ENCODE measurements at regions not wholly inside any gene's neighbourhood (a gene's known extent, or its start where the extent isn't known, plus 50 kb on each side); places are given as distances from the start of the nearest gene placed in this dataset.

GRCh38 chr12:31225656-31226535 lies 100.1 kb downstream of the SINHCAF start:
- Histone ChIP-seq H3K4me3 (no peak overlapping the region), H3K36me3 (no peaks in the 10 kb centered on the region), H3K9me3 (no peaks in the 10 kb centered on the region), H3K4me1 (ENCODE audit: control insufficient read depth in 1 of 2, low read depth in 2 of 2) (peaks cover 8 to 12% of the 10 kb centered on the region in 2 donors), H3K27ac (no peak overlapping the region), H3K27me3 (replicated peaks; ENCODE audit: insufficient read depth) (no peaks in the 10 kb centered on the region)
- ATAC-seq (ENCODE audit: insufficient number of reproducible peaks, low FRiP score, low read depth): no peak
- DNase-seq (ENCODE audit: low spot score): no peak
- TF ChIP-seq, protein P1, sequence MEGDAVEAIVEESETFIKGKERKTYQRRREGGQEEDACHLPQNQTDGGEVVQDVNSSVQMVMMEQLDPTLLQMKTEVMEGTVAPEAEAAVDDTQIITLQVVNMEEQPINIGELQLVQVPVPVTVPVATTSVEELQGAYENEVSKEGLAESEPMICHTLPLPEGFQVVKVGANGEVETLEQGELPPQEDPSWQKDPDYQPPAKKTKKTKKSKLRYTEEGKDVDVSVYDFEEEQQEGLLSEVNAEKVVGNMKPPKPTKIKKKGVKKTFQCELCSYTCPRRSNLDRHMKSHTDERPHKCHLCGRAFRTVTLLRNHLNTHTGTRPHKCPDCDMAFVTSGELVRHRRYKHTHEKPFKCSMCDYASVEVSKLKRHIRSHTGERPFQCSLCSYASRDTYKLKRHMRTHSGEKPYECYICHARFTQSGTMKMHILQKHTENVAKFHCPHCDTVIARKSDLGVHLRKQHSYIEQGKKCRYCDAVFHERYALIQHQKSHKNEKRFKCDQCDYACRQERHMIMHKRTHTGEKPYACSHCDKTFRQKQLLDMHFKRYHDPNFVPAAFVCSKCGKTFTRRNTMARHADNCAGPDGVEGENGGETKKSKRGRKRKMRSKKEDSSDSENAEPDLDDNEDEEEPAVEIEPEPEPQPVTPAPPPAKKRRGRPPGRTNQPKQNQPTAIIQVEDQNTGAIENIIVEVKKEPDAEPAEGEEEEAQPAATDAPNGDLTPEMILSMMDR (IDR thresholded peaks at IDR 0.05): no peak

DNA sequence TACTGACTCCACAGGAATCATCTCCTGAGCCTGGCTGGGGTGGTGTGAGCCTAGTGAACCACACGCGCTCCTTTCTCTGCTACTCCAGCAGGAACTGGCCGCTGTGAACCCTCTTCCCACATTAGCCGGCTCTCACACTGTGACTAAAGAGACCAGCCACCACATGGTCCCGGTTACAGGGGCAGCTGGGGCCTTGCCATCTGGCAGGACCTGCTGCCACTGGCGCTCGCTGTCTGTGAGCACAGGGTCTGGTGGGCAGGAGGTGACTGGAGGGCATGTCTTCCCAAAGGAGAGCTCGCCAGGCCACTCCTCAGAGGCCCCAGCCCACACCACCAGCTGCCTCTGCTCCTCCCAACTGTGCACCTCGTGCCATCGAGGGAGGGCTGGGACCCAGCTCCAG lies 99.3 kb downstream of the SINHCAF start:
- no peaks in the 10 kb centered on the region for H3K36me3 ChIP-seq
- no peak for DNase-seq (ENCODE audit: low spot score)
- peaks cover 8 to 12% of the 10 kb centered on the region in 2 donors for H3K4me1 ChIP-seq (ENCODE audit: control insufficient read depth in 1 of 2, low read depth in 2 of 2)
- TF ChIP-seq, protein P1 (IDR thresholded peaks at IDR 0.05): no peak
- H3K4me3 ChIP-seq: no peak overlapping the region
- H3K9me3 ChIP-seq: no peaks in the 10 kb centered on the region
- H3K27ac ChIP-seq: no peak overlapping the region
- ATAC-seq (ENCODE audit: insufficient number of reproducible peaks, low FRiP score, low read depth): no peak
- no peaks in the 10 kb centered on the region for H3K27me3 ChIP-seq (replicated peaks; ENCODE audit: insufficient read depth)

DNA sequence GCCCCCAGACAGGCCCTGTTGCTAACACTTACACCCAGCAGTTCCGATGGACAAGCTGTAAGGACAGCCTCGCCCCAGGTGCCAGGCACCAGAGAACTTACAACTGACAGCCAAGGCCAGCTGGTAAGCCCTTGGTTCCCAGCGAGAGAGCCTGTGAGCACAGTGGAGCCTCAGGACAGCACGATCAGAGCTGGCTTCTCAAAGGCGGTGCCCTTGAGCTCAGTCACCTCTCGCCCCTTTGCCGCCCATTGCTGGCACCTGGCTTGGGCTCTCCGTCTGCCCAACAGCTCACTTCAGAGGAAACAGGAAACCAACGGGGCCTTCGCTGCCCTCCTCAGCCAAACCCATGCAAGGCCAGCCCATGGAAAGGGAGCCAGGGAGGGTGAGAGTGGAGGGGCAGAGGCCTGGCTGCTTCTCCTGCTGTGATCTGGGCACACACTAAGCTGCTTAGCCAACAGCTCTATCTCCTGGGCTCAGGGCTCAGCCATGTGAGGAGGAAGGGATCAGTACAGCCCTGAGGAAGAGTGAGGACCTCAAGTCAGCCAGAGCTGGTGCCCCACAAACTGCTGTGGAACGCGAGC lies 98.5 kb downstream of the SINHCAF start:
- Histone ChIP-seq H3K27ac (no peak overlapping the region), H3K9me3 (no peaks in the 10 kb centered on the region), H3K27me3 (replicated peaks; ENCODE audit: insufficient read depth) (no peaks in the 10 kb centered on the region), H3K4me3 (no peak overlapping the region), H3K36me3 (no peaks in the 10 kb centered on the region), H3K4me1 (ENCODE audit: control insufficient read depth in 1 of 2, low read depth in 2 of 2) (peaks cover 8 to 12% of the 10 kb centered on the region in 2 donors)
- ATAC-seq (ENCODE audit: insufficient number of reproducible peaks, low FRiP score, low read depth): no peak
- DNase-seq (ENCODE audit: low spot score): no peak
- TF ChIP-seq, protein P1 (IDR thresholded peaks at IDR 0.05): no peak

- Histone ChIP-seq H3K4me1 (ENCODE audit: control insufficient read depth in 1 of 2, low read depth in 2 of 2) (peaks cover 8 to 12% of the 10 kb centered on the region in 2 donors), H3K4me3 (no peak overlapping the region), H3K27me3 (replicated peaks; ENCODE audit: insufficient read depth) (no peaks in the 10 kb centered on the region), H3K36me3 (no peaks in the 10 kb centered on the region), H3K9me3 (no peaks in the 10 kb centered on the region), H3K27ac (no peak overlapping the region)
- TF ChIP-seq, protein P1 (IDR thresholded peaks at IDR 0.05): no peak
- ATAC-seq (ENCODE audit: insufficient number of reproducible peaks, low FRiP score, low read depth): no peak
- DNase-seq (ENCODE audit: low spot score): no peak
Observed at GRCh38 chr12:31228811-31229792, 96.8 kb downstream of the SINHCAF start.
